IMR-90 (cell line): ENCODE measurements at regions not wholly inside any gene's neighbourhood (a gene's known extent, or its start where the extent isn't known, plus 50 kb on each side); places are given as distances from the start of the nearest gene placed in this dataset.

Experiments used
- CEBPB ChIP-seq: IDR thresholded peaks from 2 replicates; pipeline ENCODE4 v1.6.1; 2012; ENCODE audit warnings: low read depth, low read length, improper control_type of control experiment
- MXI1 ChIP-seq: IDR thresholded peaks from 2 replicates; pipeline ENCODE4 v1.6.1; 2012; ENCODE audit warnings: low read depth, mild to moderate bottlenecking, low read length, moderate library complexity, borderline replicate concordance
- POLR2A ChIP-seq: IDR thresholded peaks from 2 replicates; pipeline ENCODE4 v1.6.1; 2012; ENCODE audit warnings: mild to moderate bottlenecking, low read depth, low read length
- RAD21 ChIP-seq: IDR thresholded peaks from 2 replicates; pipeline ENCODE4 v1.6.1; 2012; ENCODE audit warnings: low read length, improper control_type of control experiment
- RFX5 ChIP-seq: IDR thresholded peaks from 2 replicates; pipeline ENCODE4 v1.8.0; 2012; ENCODE audit warnings: low read depth, mild to moderate bottlenecking, low read length, moderate library complexity
- TF ChIP-seq, protein P1 (sequence below): conservative IDR thresholded peaks from 2 replicates; pipeline ENCODE4 v1.5.1; 2012; ENCODE audit warnings: mild to moderate bottlenecking, low read depth, low read length, improper control_type of control experiment
- TF ChIP-seq, protein P2 (sequence below): fragments of 150-350 bp; IDR thresholded peaks from 2 replicates; pipeline ENCODE4 v1.6.1; 2017; ENCODE audit warnings: mild to moderate bottlenecking, antibody characterized with exemption, low read length, low read depth
- TF ChIP-seq, protein P3 (sequence below): fragments of 150-350 bp; IDR thresholded peaks from 2 replicates; pipeline ENCODE4 v1.6.1; 2016; ENCODE audit warnings: low read depth, mild to moderate bottlenecking, low read length, moderate library complexity, borderline replicate concordance

DNA sequence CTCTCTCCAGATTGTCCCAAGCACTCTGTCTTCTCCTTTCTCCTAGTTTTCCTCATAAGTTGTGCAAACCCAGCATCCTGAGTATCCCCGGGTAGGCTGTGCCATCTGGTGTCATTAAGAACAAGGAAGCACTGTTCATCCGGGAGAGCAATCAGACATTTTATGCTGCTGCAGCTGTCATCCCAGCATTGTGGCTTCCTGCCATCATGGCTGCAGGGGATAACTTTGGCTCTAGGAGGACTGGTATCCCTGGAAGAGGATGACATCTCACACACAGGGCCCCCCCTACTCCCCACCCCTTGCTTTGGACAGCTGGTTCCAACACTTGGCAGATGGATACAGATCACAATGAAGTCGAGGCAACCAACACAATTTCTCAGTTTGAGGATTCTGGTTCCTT is 1195.1 kb upstream of the MAP3K7 start:
- TF ChIP-seq, protein P1, sequence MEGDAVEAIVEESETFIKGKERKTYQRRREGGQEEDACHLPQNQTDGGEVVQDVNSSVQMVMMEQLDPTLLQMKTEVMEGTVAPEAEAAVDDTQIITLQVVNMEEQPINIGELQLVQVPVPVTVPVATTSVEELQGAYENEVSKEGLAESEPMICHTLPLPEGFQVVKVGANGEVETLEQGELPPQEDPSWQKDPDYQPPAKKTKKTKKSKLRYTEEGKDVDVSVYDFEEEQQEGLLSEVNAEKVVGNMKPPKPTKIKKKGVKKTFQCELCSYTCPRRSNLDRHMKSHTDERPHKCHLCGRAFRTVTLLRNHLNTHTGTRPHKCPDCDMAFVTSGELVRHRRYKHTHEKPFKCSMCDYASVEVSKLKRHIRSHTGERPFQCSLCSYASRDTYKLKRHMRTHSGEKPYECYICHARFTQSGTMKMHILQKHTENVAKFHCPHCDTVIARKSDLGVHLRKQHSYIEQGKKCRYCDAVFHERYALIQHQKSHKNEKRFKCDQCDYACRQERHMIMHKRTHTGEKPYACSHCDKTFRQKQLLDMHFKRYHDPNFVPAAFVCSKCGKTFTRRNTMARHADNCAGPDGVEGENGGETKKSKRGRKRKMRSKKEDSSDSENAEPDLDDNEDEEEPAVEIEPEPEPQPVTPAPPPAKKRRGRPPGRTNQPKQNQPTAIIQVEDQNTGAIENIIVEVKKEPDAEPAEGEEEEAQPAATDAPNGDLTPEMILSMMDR: no peak
- TF ChIP-seq POLR2A (no peak), RFX5 (no peak), RAD21 (no peak), MXI1 (no peak), CEBPB (no peak)
- TF ChIP-seq, protein P2, sequence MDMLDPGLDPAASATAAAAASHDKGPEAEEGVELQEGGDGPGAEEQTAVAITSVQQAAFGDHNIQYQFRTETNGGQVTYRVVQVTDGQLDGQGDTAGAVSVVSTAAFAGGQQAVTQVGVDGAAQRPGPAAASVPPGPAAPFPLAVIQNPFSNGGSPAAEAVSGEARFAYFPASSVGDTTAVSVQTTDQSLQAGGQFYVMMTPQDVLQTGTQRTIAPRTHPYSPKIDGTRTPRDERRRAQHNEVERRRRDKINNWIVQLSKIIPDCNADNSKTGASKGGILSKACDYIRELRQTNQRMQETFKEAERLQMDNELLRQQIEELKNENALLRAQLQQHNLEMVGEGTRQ: no peak
- TF ChIP-seq, protein P3, sequence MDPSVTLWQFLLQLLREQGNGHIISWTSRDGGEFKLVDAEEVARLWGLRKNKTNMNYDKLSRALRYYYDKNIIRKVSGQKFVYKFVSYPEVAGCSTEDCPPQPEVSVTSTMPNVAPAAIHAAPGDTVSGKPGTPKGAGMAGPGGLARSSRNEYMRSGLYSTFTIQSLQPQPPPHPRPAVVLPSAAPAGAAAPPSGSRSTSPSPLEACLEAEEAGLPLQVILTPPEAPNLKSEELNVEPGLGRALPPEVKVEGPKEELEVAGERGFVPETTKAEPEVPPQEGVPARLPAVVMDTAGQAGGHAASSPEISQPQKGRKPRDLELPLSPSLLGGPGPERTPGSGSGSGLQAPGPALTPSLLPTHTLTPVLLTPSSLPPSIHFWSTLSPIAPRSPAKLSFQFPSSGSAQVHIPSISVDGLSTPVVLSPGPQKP: no peak
